CD4-positive, CD25-positive, alpha-beta regulatory T cell (primary cell): ENCODE measurements at regions not wholly inside any gene's neighbourhood (a gene's known extent, or its start where the extent isn't known, plus 50 kb on each side); places are given as distances from the start of the nearest gene placed in this dataset.
"Not testable (repeated sequence)": the region's sequence is repeated elsewhere in the genome, so short reads cannot be mapped to it uniquely, and the experiment has no call there.

Experiments
- ATAC-seq, 2 donors: fragments of 150-1000 bp; cut with Tn5 transposase; one replicate each; pipeline ENCODE4 v1.10.0; 2021; ENCODE audit warnings: low read depth in 2 of 2, moderate number of reproducible peaks in 2 of 2, moderate library complexity in 1 of 2
- DNase-seq, 3 donors: peaks; one replicate each; pipeline versions ENCODE4 v3.0.0 to v3.0.0-alpha.2; 2012 to 2022; ENCODE audit warnings: mixed read lengths in 1 of 3
- H3K27ac ChIP-seq: one replicate; pipeline ENCODE4 v1.7.0; 2013; ENCODE audit warnings: mild to moderate bottlenecking, low read length; ENCODE audit not compliant: insufficient read depth, poor library complexity, severe bottlenecking
- H3K27me3 ChIP-seq: one replicate; pipeline ENCODE4 v1.7.0; 2013; ENCODE audit warnings: low read length; ENCODE audit not compliant: control insufficient read depth, insufficient read depth
- H3K36me3 ChIP-seq: one replicate; pipeline ENCODE4 v1.7.0; 2013; ENCODE audit warnings: mild to moderate bottlenecking, low read length, moderate library complexity; ENCODE audit not compliant: control insufficient read depth, insufficient read depth
- H3K4me1 ChIP-seq: 2 replicates; pipeline ENCODE4 v1.7.0; 2013; ENCODE audit warnings: mild to moderate bottlenecking, low read length; ENCODE audit not compliant: insufficient read depth, control insufficient read depth, poor library complexity, severe bottlenecking
- H3K4me3 ChIP-seq: one replicate; pipeline ENCODE4 v1.7.0; 2013; ENCODE audit warnings: low read depth, mild to moderate bottlenecking, low read length, moderate library complexity
- H3K9me3 ChIP-seq, 2 experiments: 1 replicate in 1 of 2; 2 replicates in 1 of 2; pipeline ENCODE4 v1.7.0; 2013; ENCODE audit warnings: low read length in 2 of 2, mild to moderate bottlenecking in 1 of 2, moderate library complexity in 1 of 2; ENCODE audit not compliant: control insufficient read depth in 2 of 2
- H3K27ac Mint-ChIP-seq, 3 donors: one replicate each; pipeline ENCODE4 v1.8.0; 2020 to 2022; ENCODE audit warnings: mild to moderate bottlenecking in 3 of 3, mixed read lengths in 3 of 3, moderate library complexity in 2 of 3
- H3K27me3 Mint-ChIP-seq: one replicate; pipeline ENCODE4 v1.8.0; 2022; ENCODE audit warnings: mild to moderate bottlenecking, mixed read lengths
- H3K36me3 Mint-ChIP-seq: one replicate; pipeline ENCODE4 v1.8.0; 2020; ENCODE audit warnings: mixed read lengths
- H3K4me1 Mint-ChIP-seq, 4 donors: one replicate each; pipeline ENCODE4 v1.8.0; 2020 to 2022; ENCODE audit warnings: mixed read lengths in 4 of 4, mild to moderate bottlenecking in 1 of 4
- H3K4me3 Mint-ChIP-seq, 4 donors: one replicate each; pipeline ENCODE4 v1.8.0; 2020 to 2022; ENCODE audit warnings: mild to moderate bottlenecking in 4 of 4, mixed read lengths in 4 of 4, moderate library complexity in 3 of 4
- H3K9me3 Mint-ChIP-seq, 7 donors: one replicate each; pipeline ENCODE4 v1.8.0; 2020 to 2022; ENCODE audit warnings: mixed read lengths in 7 of 7, mild to moderate bottlenecking in 3 of 7, moderate library complexity in 2 of 7

DNA sequence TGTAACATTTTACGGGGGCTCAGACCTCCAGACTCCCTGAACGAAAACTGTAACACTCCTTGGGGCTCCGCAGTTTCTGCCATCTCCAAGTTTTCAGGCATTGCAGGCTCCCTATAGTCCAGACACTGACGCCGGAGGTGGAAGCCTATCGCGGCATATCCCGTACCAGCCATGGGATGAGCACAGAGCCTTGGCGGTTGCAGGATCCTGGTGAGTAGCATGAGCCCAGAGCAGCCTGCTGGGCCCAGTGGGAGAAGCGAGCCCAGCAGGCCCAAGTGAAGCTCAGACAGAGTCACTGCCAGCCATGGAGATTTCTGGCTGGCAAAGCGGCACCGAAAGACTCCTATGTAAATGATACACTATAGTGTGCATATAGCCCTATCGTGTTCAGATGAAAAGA lies 446.8 kb downstream of the COL11A1 start:
- no peaks in the 10 kb centered on the region for H3K27me3 Mint-ChIP-seq
- H3K4me1 Mint-ChIP-seq: no peaks in the 10 kb centered on the region
- no peak for ATAC-seq

DNA sequence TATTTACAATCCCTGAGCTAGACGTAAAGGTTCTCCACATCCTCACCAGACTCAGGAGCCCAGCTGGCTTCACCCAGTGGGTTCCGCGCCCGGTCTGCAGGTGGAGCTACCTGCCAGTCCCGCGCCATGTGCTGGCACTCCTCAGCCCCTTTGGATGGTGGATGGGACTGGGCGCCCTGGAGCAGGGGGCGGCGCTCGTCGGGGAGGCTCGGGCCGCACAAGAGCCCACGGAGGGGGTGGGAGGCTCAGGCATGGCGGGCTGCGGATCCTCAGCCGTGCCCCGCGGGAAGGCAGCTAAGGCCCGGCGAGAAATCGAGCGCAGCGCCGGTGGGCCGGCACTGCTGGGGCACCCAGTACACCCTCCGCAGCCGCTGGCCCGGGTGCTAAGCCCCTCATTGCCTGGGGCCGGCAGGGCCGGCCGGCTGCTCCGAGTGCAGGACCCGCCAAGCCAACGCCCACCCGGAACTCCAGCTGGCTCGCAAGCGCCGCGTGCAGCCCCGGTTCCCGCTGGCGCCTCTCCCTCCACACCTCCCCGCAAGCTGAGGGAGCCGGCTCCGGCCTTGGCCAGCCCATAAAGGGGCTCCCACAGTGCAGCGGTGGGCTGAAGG lies 448.3 kb downstream of the COL11A1 start:
- not testable (repeated sequence) for H3K4me1 ChIP-seq, ATAC-seq, H3K27me3 ChIP-seq, H3K9me3 ChIP-seq, H3K27ac Mint-ChIP-seq, DNase-seq, H3K9me3 Mint-ChIP-seq, H3K36me3 ChIP-seq, H3K4me1 Mint-ChIP-seq, H3K4me3 Mint-ChIP-seq, H3K36me3 Mint-ChIP-seq, H3K27me3 Mint-ChIP-seq, H3K4me3 ChIP-seq, H3K27ac ChIP-seq

More for the DNA sequence above, 446.8 kb downstream of the COL11A1 start:
- no peaks in the 10 kb centered on the region for H3K36me3 ChIP-seq
- H3K27me3 ChIP-seq: no peaks in the 10 kb centered on the region
- peaks cover 0 to 5% (median 2%) of the 10 kb centered on the region in 7 donors for H3K9me3 Mint-ChIP-seq
- no peaks in the 10 kb centered on the region for H3K4me1 ChIP-seq
- no peak for DNase-seq
- H3K9me3 ChIP-seq: peaks cover 0 to 8% of the 10 kb centered on the region in 2 experiments
- no peak overlapping the region for H3K27ac Mint-ChIP-seq
- no peak overlapping the region for H3K4me3 Mint-ChIP-seq
- H3K4me3 ChIP-seq: no peak overlapping the region
- H3K27ac ChIP-seq: no peak overlapping the region
- H3K36me3 Mint-ChIP-seq: no peaks in the 10 kb centered on the region

DNA sequence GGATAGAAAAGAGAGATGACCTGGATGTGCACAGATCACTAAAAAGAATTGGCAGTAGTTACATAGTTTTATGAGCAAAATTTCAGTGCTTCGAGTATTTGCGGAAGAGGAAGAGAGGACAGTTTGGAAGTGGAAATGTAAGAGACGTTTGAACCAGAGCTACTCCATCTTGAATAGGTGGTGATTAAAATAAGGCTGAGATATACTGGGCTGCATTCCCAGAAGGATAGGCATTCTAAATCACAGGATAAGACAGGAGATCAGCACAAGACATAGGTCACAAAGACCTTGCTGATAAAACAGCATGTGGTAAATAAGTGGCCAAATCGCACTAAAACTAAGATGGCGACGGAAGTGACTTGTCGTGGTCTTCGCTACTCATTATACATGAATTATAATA lies 453.3 kb downstream of the COL11A1 start:
- Histone ChIP-seq H3K27ac (no peak overlapping the region), H3K4me3 (no peak overlapping the region), H3K9me3 (peaks cover 0 to 2% of the 10 kb centered on the region in 2 experiments), H3K27me3 (no peaks in the 10 kb centered on the region), H3K4me1 (no peaks in the 10 kb centered on the region), H3K36me3 (no peaks in the 10 kb centered on the region)
- Mint-ChIP-seq H3K9me3 (peaks cover 0 to 10% (median 2%) of the 10 kb centered on the region in 7 donors), H3K27me3 (no peaks in the 10 kb centered on the region), H3K36me3 (no peaks in the 10 kb centered on the region), H3K4me1 (no peaks in the 10 kb centered on the region), H3K27ac (no peak overlapping the region), H3K4me3 (no peak overlapping the region)
- DNase-seq (no peak), ATAC-seq (no peak)

DNA sequence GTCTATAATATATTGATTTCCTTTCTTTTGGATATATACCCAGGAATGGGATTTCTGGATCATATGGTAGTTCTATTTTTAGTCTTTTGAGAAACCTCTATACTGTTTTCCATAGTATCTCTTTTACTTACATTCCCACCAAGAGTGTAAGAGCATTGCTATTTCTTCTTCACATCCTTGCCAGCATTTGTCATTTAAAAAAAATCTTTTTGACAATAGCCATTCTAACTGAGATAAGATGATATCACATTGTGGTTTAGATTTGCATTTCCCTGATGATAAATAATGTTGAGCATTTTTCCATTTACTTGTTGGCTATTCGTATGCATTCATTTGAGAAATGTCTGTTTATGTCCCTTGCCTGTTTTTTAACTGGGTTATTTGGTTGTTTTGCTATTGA lies 467.4 kb downstream of the COL11A1 start:
- H3K27me3 Mint-ChIP-seq: no peaks in the 10 kb centered on the region
- H3K9me3 ChIP-seq: no peaks in the 10 kb centered on the region
- H3K4me3 Mint-ChIP-seq: no peak overlapping the region
- H3K36me3 ChIP-seq: no peaks in the 10 kb centered on the region
- no peaks in the 10 kb centered on the region for H3K4me1 ChIP-seq
- H3K27ac Mint-ChIP-seq: no peak overlapping the region
- no peaks in the 10 kb centered on the region for H3K36me3 Mint-ChIP-seq
- no peak overlapping the region for H3K4me3 ChIP-seq
- H3K27ac ChIP-seq: no peak overlapping the region
- no peaks in the 10 kb centered on the region for H3K27me3 ChIP-seq
- H3K4me1 Mint-ChIP-seq: no peaks in the 10 kb centered on the region
- DNase-seq (no peak), ATAC-seq (no peak)
- H3K9me3 Mint-ChIP-seq: peaks cover 0 to 5% (median 1%) of the 10 kb centered on the region in 7 donors

DNA sequence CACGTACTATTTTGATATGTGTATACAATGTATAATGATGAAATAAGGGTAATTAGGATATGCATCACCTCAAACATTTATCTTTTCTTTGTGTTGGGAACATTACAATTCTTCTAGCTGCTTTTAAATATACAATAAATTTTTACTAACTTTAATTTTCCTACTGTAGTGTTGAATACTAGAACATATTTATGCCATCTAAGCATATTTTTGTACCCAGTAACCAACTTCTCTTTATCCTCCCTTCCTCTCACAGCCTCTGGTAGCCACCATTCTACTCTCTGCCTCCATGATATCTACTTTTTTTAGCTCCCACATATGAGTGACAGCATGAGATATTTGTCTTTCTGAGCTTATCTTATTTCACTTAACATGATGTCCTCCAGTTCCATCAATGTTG lies 468.0 kb downstream of the COL11A1 start:
- no peak overlapping the region for H3K27ac Mint-ChIP-seq
- no peaks in the 10 kb centered on the region for H3K9me3 ChIP-seq
- no peaks in the 10 kb centered on the region for H3K27me3 ChIP-seq
- ATAC-seq: no peak
- no peak overlapping the region for H3K27ac ChIP-seq
- H3K36me3 Mint-ChIP-seq: no peaks in the 10 kb centered on the region
- H3K4me3 Mint-ChIP-seq: no peak overlapping the region
- DNase-seq: no peak
- H3K9me3 Mint-ChIP-seq: peaks cover 0 to 5% (median 2%) of the 10 kb centered on the region in 7 donors
- no peaks in the 10 kb centered on the region for H3K4me1 Mint-ChIP-seq
- H3K36me3 ChIP-seq: no peaks in the 10 kb centered on the region
- no peaks in the 10 kb centered on the region for H3K27me3 Mint-ChIP-seq
- H3K4me1 ChIP-seq: no peaks in the 10 kb centered on the region
- no peak overlapping the region for H3K4me3 ChIP-seq

DNA sequence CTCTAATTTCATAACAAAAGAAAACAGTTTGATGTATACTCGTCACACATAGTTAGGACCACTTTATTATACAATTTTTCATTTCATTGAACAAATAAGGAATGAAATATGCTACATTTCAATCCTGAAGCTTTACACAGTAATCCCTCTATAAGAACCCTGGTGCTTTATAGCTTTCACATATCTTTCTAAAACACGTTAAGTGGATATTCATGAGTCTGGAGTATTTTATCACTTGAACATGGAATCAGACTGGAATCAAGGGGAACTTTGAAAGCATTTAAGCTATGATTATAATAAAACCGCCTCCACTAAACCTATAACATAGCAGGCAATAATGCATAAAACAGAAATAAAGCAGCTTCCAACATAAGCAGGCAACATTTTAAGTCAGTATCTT lies 476.6 kb downstream of the COL11A1 start:
- no peak overlapping the region for H3K27ac Mint-ChIP-seq
- peaks cover 0 to 8% (median 2%) of the 10 kb centered on the region in 7 donors for H3K9me3 Mint-ChIP-seq
- H3K27ac ChIP-seq: no peak overlapping the region
- no peaks in the 10 kb centered on the region for H3K4me1 ChIP-seq
- H3K9me3 ChIP-seq: no peaks in the 10 kb centered on the region
- DNase-seq (no peak), ATAC-seq (no peak)
- H3K4me1 Mint-ChIP-seq: no peaks in the 10 kb centered on the region
- H3K27me3 ChIP-seq: no peaks in the 10 kb centered on the region
- H3K27me3 Mint-ChIP-seq: peaks cover 4% of the 10 kb centered on the region
- H3K36me3 ChIP-seq: no peaks in the 10 kb centered on the region
- no peaks in the 10 kb centered on the region for H3K36me3 Mint-ChIP-seq
- no peak overlapping the region for H3K4me3 Mint-ChIP-seq
- no peak overlapping the region for H3K4me3 ChIP-seq

DNA sequence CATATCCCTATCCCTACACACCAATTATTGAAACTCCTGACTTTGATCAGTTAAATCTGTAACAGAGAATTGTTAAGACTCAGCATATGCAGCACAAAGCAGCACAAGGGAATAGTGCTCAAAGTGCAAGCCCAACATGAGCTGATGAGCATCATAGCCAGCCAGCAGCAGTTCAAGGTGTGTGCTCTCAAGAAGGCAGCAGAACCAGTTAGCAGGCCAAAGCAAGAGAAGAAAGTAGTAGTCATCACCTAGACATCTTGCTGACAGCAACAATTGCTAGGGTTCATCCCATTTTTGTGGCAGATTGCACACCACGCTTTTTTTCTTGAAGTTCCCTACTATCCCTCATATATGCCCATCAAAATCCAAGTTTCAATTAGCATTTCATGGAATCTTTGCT lies 478.3 kb downstream of the COL11A1 start:
- Histone ChIP-seq H3K27ac (no peak overlapping the region), H3K4me3 (no peak overlapping the region), H3K9me3 (no peaks in the 10 kb centered on the region), H3K36me3 (no peaks in the 10 kb centered on the region), H3K27me3 (no peaks in the 10 kb centered on the region), H3K4me1 (no peaks in the 10 kb centered on the region)
- Mint-ChIP-seq H3K27me3 (peaks cover 4% of the 10 kb centered on the region), H3K9me3 (peaks cover 1 to 9% (median 3%) of the 10 kb centered on the region in 7 donors), H3K27ac (no peak overlapping the region), H3K36me3 (no peaks in the 10 kb centered on the region), H3K4me3 (no peak overlapping the region), H3K4me1 (no peaks in the 10 kb centered on the region)
- ATAC-seq (no peak), DNase-seq (no peak)

DNA sequence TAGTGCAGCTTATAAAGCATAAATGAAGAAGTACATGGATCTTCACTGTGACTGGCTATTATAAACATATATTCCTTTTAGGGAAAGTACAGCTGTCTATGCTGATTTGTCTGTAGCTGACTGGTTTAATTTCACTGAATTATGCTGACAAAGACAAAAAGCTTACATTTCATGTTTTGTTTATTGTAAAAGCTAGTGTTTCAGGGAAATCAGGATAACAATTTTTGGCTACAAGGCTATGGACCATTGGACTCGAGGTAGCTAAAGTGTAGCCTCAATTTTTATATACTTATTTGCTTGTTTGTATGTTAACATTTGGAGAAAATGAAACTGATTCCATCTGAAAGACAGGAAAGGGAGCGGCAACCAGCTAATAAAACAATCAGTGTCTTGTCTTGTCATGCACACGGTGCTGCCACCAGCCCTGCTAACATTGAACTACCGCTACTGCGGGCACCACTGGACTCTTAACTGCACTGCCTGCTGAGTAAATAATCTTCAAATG lies 480.2 kb downstream of the COL11A1 start:
- Histone ChIP-seq H3K4me1 (no peaks in the 10 kb centered on the region), H3K27ac (no peak overlapping the region), H3K36me3 (no peaks in the 10 kb centered on the region), H3K9me3 (no peaks in the 10 kb centered on the region), H3K27me3 (no peaks in the 10 kb centered on the region), H3K4me3 (no peak overlapping the region)
- DNase-seq (no peak), ATAC-seq (no peak)
- Mint-ChIP-seq H3K4me1 (no peaks in the 10 kb centered on the region), H3K9me3 (peaks cover 1 to 10% (median 3%) of the 10 kb centered on the region in 7 donors), H3K4me3 (no peak overlapping the region), H3K27ac (no peak overlapping the region), H3K27me3 (peaks cover 4% of the 10 kb centered on the region), H3K36me3 (no peaks in the 10 kb centered on the region)
